ENCODE measurements at regions not wholly inside any gene's neighbourhood (a gene's known extent, or its start where the extent isn't known, plus 50 kb on each side); places are given as distances from the start of the nearest gene placed in this dataset.
"Not testable (repeated sequence)": the region's sequence is repeated elsewhere in the genome, so short reads cannot be mapped to it uniquely, and the experiment has no call there.

DNA sequence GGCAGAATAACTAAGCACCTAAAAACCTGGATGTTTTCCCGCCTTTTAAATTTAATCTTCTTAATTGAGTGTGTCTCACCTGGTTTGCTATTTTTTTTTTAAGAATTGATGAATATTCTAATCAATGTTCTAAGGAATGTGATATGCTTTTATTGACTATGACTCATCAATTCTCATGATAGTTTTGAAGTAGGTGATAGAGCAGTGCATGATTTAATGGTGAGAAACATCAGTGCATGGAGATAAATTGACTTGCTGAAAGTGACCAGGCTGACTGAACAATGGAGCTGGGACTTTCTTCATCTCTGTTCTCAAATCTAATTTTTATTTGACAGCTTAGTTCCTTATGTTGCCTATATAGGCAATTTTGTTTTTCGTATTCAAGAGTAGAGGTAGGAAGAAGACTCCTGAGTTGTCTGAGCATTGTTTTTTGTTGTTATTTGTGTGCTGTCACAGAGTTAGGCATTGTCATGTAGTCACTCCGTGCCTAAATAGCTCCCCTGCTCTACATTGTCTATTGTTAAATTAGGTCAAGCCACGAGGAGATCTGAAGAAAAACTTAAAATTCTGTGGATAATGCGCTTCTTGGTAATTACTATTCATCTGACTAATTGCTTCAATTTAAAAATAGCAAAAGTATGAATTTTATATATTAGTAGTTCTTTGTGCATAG lies 59.0 kb upstream of the NUTM2F start:
- not testable (repeated sequence) for DNase-seq

DNA sequence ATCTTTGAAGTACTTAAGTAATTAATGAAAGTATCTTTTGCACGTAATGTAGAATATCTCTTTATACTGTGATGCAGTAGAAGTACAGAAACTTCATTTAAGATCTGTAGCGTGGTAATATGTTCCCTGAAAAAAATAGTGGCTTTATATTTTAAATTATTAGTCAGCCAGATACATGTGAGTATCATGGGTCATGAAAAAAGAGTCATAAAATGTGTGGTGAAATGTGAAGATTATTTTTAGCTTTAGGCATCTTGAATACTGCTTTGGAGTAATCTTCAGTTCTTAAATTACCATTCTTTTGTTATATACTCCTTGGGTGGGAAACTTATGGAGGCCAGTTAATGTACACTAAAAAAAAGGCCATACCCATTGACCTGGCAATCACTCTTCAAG lies 59.6 kb upstream of the NUTM2F start:
- DNase-seq, result not testable (repeated sequence)

DNA sequence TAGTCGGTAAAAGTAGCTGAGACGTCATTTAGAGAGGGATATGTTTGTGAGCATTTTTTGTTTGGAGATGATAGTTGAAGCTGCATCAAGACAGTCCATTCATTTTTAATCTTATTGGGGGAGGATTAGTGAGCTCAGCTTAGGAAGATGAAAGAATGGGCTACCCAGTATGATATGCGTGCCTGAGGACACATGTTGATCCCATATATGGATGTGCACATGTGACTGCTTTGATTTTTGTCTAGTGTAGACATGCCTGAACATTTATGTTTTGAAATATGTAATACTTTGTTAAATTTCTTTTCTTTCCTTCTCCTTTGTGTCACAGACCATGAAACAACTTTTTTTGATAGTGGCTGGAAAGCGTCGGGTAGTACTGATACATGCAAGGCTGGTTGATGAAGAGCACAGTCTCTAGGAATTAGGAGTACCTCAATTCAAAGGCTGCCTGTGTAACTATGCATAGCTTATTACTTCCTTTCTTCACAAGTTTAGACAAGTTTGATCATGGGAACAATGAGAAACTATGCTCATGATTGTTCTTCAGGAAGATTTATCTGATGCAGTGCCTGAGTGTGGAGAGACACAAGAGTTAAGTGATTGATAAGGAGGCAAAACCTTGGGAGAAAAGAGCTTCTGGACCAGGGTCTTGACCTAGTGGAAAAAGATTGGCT lies 62.1 kb upstream of the NUTM2F start:
- not testable (repeated sequence) for DNase-seq

DNA sequence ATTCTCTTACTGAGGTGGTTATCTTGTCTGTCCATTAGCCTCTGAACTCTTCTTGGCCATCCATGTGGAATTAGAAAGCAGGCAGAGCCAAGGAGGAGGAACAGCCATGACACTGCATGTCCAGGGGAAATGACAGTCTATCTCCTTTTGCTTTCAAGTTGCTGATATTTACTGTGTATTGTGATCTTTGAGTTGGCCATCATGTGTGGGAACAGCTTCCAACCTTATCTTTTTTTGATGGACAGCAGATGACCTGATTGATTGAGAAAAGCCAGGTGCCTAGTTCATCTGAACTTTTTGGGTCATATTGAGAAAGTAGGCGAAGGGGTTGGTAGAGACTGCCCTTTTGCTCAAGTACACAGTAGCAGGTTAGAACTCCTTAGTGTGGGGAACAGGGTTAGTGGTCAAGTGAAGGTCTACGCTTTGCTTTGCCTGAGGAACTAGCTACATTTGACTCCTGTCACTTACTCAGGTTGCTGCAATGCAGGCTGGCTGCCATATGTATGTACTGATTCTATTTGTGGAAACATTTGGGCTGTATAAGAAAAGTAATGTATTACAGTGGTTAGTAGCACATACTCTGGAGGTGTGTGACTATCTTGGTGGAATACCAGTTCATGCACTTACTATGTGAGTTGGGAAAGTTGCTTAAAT lies 64.7 kb upstream of the NUTM2F start:
- DNase-seq, result not testable (repeated sequence)

DNA sequence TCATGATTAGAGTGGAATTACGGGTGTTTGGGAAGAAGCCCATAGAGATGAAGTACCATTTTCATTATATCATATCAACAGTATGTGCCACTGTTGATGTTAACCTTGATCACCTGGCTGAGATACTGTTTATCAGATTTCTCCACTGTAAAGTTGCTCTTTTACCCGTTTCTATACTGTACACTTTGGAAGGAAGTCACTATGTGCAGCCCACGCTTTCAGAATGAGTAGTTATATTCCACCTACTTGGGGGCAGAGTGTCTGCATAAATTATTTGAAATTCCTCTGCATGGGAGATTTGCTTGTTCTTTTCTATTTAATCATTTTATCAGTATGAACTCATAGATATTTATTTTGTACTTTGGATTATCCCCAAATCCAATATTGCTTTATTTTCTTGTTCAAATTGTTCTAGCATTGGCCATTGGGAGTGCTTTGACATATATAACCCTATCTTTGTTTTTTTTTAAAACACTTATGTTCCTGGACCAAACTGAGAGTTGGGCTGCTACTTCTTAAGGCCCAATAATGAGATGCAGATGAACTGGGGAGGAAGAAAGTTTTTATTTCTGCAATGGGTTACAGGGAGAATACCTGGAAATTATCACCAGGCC lies 69.4 kb upstream of the NUTM2F start:
- DNase-seq, result not testable (repeated sequence)

DNA sequence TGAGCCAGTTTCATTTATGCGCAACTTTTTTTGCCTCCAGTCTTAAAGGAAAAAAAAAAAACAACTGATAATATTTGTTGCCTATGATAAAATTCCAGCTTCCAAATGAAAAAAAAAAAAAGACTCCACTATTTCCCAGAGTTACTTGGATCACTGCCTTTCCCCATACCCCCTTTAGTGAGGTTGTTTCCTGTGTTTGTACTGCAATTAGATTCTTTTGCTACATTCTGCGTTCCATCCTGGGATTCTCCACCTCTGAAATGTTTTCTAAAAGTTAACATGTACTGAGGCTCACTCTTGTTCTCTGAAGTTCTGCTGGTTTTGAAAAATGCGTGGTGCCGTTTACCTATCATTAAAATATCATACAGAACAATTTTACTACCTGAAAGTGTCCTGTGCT lies 72.0 kb upstream of the NUTM2F start:
- not testable (repeated sequence) for DNase-seq

DNA sequence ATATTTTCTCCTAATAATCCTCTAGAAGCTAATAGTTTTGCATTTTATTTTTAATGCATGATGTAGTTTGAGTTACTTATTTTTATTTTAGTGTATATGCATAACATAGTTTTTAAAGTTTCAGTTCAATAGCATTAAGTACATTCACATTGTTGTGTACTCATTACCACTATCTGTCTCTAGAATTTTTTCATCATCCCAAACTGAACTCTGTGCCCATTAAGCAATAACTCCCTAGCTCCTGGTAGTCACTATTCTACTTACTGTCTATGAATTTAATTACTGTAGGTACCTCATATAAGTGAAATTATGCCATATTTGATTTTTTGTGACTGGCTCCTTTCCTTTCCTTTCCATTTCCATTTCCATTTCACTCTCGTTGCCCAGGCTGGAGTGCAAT lies 74.4 kb upstream of the NUTM2F start:
- DNase-seq, result not testable (repeated sequence)

DNA sequence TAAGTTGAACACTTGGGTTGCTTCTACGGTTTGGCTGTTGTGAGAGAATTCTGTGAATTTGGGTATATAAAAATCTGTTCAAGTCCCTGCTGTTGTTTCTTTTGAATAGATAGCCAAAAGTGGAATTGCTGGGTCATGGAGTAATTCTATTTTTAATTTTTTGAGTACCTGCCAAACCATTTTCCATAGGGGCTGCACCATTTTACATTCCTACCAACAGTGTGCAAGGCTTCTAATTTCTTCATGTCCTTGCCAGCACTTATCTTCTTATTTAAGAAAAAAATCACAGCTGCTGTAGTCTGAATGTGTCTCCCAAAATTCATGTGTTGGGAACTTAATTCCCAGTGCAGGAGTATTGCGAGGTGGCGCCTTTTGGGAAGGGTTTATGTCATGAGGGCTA lies 75.1 kb upstream of the NUTM2F start:
- not testable (repeated sequence) for DNase-seq

DNA sequence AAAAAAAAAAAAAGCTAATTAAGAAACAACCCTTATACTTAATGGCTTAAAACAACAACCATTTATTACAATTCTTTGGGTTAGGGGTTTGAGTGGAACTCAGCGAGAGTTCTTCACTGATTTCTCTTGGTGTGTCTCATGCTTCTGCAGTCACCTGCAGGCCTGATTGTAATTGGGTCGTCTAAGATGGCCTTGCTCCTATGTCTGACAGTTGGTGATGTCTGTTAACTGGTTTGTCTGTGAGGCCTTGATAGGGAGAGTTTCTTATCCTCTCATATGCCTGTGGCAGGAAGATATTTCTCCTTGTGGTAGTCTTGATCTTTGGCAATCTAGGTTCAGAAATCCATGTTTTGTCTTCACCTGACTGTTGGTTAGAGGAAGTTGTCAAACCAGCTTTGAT lies 85.2 kb upstream of the NUTM2F start:
- not testable (repeated sequence) for DNase-seq

DNA sequence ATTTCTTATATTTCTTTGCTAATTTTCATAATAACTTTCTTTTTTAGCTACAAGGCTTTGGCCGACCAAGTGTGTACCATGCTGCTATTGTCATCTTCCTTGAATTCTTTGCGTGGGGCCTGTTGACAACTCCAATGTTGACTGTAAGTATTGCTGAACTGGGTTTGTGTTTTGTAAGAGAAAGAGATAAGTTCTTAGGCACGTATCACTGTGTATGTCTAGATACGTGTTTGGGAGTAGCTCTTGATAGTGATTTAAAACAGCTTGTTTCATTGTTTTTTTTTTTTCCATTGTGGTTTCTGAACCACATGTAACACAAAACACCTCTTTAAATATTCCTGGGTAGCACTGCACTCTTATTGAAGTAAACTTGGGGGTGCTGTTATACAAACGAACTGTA lies 86.7 kb upstream of the NUTM2F start:
- not testable (repeated sequence) for DNase-seq

DNA sequence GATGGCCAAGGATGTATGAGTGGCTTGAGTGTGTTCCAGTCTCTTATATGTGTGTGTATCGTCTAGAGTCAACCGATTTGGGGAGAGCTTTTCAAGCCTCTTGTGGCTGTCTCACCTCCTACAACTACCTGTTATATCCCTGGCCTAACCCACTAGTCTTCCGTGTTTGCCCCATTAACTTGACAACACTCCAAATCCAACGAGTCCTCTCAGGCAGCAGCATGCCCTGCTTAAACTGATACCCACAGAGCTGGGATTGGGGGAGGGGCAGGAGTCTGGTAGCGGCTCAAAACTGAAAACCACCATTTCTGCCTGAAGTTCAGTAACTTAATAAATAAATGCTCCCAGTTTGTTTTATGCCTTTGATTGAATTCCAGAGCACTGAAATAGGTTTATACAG lies 91.7 kb upstream of the NUTM2F start:
- peak; percentile 74 for DNase-seq

DNA sequence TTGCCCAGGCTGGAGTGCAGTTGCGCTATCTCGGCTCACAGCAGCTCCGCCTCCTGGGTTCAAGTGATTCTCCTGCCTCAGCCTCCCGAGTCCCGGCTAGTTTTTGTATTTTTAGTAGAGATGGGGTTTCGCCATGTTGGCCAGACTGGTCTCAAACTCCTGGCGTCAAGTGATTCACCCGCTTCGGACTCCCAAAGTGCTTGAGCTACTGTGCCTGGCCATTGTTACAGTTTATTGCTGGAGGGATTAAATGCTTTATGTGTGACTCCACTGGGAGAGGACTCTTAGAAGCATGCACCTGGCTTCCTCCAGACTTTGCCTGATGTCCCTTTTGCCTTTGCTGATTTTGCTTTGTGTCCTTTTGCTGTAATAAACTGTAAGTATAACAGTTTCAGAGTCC lies 93.5 kb upstream of the NUTM2F start:
- DNase-seq, result not testable (repeated sequence)

DNA sequence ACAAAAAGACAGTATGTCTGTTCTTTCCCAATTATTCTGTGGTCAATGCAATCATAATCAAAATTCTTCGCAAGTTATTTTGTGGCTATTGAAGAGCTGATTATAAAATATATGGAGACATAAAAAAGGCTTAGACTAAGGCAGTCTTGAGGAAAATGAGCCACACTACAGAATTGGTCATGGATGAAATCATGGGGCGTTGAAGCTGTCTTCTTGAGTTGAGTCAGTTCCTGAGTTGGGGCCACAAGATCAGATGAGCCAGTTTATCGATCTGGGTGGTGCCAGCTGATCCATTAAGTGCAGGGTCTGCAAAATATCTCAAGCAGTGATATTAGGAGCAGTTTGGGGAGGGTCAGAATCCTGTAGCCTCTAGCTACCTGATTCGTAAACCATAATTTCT lies 96.9 kb upstream of the NUTM2F start:
- DNase-seq, result not testable (repeated sequence)

DNA sequence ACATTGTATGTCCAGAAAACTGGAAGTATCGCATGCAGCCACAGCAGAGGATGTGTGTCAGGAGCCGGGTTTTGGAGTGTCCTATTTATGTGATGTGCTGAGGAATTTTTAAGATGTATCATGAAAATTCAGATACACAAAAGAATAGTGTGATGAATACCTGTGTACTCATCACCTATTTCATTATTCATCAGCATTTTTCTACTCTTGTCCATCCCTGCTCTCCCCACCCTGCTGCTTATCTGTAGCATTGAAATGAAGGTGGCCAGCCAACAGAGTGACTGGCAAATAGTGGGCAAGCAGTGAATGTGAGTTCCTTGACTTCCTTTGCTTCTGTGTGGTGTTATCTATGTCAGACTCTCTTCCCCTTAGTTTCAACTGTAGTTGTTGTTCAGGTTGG lies 108.7 kb upstream of the NUTM2F start:
- not testable (repeated sequence) for DNase-seq

DNA sequence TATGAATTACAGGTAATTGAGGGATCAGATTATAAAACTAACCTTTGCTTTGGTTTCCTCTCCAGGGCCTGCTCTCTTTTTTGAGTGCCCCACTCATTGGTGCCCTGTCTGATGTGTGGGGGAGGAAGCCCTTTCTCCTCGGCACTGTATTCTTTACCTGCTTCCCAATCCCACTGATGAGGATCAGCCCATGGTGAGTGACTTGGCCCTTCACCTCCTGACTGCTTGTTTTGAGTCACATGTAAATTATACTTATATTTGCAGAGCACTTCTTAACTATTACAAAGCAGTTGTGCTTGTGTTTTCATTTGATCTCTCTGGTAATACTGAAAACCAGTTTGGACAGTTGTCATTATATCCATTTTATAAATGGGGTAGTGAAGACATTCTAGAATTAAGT lies 109.9 kb upstream of the NUTM2F start:
- not testable (repeated sequence) for DNase-seq

DNA sequence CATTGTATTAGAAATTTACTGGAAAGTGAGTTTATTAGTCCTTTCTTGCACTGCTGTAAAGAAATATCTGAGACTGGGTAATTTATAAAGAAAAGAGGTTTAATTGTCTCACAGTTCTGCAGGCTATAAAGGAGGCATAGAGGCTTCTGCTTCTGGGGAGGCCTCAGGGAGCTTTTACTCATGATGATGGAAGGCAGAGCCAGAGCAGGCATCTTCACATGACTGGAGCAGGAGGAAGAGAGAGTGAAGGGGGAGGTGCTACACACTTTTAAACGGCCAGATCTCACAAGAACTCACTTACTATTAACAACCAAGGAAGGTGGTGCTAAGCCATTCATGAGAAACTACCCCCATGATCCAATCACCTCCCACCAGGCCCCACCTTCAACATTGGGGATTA lies 112.7 kb upstream of the NUTM2F start:
- DNase-seq, result not testable (repeated sequence)

DNA sequence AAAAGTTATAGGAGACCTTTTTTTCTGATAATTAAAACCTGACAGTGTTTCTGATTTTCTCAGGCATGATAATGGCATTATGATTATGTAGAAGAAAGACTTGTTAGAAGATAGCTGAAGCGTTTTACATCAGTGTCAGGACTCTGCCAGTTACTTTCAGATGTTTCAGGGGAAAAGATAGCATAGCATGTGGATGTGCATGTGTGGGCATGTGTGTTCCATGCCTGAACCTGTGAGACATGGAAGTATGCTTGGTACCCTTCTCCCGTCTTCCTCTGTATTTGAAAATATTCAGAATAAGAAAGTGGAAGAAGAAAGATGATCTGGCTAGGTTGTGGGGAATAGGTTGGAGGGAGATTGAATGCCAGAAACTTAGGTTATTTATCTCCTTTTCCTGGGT lies 113.1 kb upstream of the PCAT7 start:
- DNase-seq, result no peak

DNA sequence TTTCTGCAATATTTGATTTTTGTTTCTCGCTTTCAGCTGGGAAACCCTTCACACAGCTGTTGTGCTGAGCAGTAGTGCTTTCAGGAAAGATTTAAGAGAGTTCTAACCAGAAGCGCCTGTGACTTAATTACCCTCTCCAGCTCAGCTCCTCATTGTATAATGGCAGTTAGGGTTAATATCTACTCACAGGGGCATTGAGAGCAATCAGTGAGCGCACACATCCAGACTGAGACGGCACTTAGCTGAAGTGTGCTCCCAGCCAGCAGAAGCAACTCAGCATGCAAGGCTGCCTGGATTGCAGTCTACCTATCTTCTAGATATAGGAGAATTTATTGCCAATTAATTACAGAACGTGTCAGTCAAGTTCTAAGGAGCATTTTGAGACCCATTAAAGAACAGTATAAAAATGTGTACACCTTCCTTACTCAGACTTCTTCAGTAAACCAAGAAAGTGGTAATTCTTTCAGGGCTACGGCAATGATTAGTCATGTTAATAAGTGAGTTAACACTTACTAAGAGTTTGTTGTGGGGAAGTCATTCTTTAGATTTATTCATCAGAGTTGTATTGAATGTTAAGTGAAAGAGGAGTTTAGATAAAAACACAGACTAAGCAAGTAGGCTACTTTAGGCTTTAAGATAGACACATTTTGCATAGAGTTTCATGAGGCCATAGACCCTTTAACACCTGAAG lies 111.7 kb upstream of the PCAT7 start:
- DNase-seq, result no peak

DNA sequence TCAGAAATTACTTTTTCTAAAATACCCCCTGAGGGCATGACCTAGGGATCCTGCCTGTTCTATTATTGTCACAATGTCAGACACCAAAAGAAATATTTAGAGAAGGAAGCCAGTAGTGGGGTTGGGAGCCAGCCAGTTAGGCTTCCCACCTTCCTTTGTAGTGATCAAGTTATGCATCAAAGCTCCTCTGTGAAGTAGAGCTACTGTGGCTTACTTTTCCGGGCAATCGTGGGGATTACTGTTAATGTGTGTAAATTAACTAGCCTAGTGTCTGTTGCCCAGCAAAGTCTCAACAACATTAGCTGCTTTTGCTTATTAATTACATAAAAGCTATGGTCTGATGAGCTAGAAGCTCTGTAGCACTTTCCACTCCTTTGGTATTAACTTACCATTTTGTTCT lies 109.0 kb upstream of the PCAT7 start:
- no peak for DNase-seq

DNA sequence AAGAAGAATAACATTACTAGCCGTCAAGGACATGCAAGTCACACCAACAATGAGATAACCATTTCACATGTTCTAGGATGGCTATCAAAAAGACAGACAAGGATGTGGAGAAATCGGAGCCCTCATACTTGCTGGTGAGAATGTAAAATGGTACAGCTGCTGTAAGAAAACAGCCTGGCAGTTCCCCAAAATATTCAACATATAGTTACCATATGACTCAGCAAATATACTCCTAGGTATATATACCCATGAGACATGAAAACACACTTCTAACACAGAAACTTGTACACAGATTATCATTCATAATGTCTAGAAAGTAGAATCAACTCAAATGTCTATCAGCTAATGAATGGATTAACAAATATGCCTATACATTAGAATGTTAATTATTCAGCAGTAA lies 105.4 kb upstream of the PCAT7 start:
- DNase-seq, result no peak

DNA sequence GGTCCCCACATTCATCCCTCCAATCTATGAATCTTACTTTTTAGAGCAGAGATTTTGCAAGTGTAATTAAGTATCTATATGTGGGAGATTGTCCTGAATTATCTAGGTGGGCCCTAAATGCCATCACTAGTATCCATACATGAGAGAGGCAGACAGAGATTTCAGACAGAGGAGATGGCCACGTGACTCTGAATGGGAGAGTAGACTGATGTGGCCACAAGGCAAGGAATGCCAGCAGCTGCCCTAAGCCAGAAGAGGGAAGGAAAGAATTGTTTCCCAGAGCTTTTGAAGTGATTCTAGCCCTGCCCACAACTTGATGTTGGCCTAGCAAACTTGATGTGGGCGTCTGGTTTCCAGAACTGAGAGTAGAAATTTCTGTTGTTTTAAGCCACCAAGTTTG lies 90.1 kb upstream of the PCAT7 start:
- DNase-seq, result no peak

DNA sequence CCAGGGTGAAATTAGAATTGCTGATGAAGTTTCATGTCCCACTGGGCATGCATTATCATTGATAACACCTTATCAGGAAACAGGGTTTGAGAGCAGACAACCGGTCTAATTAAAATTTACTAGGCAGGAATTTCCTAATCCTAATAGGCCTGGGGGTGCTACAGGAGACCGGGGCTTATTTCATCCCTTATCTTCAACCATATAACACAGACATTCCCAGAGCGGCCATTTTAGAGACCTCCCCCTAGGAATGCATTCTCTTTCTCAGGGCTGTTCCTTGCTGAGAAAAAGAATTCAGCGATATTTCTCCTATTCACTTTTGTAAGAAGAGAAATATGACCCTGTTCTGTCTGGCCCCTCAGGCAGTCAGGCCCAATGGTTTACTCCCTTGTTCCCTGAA lies 82.8 kb upstream of the PCAT7 start:
- not testable (repeated sequence) for DNase-seq

DNA sequence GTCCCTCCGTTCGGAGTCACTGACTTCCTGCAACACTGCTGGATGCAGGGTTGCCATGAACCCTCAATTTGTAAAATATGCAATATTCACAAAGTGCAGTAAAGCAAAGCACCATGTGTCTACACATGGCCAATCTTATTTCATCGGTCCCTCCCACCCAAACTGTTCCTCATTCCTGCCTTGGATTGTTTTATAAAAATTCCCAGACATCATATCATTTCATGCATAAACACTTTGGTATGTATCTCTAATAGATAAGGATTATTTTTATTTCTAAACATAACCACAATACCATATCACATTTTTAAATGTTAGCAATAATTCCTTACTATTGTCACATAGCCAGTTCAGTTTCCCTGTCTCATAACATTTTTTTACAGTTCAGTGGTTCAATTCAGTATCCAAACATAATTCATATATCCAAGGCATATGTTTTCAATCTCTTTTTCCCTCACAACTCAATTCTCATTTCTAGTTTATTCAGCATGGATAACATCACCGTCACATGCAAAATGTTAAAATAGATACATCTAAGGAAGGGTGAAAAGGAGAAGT lies 82.0 kb upstream of the PCAT7 start:
- no peak for DNase-seq

All from NCI-H2171 treated with DMSO at 0.1 percent for 48 hours (cell line).